GM12875 (cell line): ENCODE measurements at regions not wholly inside any gene's neighbourhood (a gene's known extent, or its start where the extent isn't known, plus 50 kb on each side); places are given as distances from the start of the nearest gene placed in this dataset.

ENCODE experiments used
- H3K4me3 ChIP-seq: one replicate; pipeline ENCODE4 v1.5.1; 2011; ENCODE audit warnings: low read depth, low read length, control low read depth
- CTCF ChIP-seq: IDR thresholded peaks from 2 replicates; pipeline ENCODE4 v1.5.1; 2011; ENCODE audit warnings: low read depth, mild to moderate bottlenecking, control low read depth, inconsistent platforms, low read length, moderate library complexity, borderline replicate concordance; ENCODE audit not compliant: insufficient read depth

DNA sequence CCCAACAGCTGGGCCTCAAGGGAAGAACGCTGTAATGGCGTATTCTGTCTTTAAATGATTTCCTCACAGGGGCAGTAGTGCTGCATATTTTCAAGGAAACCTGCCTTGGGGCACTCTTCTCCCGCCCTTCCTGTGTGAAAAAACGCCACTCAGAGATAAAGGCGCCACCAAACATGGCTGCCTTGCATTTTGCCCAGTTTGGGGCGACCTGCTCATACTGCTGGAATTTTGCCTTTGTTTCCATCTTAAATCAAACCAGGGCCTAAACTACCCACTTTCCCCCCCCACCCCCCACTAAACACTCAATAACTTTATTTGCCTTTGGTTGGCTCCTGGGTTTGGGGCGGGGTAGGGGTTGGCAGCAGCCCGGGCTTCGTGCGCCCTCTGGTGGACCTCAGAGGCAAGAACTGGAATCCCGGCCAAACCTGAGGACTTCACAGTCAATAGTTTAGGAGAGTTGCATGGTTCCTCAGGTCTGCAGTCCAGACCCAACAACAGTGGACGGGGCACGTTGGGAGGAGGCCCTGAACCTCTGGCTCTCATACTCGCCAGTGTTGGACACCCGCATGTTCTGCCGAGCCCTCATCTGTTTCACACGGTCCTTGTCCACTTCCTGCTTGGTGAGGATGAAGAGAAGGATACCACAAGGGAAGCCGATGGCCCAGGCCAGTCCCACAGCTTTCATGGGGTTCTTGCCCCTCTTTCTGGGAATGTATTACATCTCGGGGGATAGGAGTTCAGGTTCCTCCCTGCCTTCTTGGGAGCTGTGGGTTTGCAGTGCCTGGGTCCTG lies 220.1 kb upstream of the STK26 start:
- peak; percentile 81 for TF ChIP-seq CTCF
- peak overlapping the region; percentile 46 for H3K4me3 ChIP-seq

DNA sequence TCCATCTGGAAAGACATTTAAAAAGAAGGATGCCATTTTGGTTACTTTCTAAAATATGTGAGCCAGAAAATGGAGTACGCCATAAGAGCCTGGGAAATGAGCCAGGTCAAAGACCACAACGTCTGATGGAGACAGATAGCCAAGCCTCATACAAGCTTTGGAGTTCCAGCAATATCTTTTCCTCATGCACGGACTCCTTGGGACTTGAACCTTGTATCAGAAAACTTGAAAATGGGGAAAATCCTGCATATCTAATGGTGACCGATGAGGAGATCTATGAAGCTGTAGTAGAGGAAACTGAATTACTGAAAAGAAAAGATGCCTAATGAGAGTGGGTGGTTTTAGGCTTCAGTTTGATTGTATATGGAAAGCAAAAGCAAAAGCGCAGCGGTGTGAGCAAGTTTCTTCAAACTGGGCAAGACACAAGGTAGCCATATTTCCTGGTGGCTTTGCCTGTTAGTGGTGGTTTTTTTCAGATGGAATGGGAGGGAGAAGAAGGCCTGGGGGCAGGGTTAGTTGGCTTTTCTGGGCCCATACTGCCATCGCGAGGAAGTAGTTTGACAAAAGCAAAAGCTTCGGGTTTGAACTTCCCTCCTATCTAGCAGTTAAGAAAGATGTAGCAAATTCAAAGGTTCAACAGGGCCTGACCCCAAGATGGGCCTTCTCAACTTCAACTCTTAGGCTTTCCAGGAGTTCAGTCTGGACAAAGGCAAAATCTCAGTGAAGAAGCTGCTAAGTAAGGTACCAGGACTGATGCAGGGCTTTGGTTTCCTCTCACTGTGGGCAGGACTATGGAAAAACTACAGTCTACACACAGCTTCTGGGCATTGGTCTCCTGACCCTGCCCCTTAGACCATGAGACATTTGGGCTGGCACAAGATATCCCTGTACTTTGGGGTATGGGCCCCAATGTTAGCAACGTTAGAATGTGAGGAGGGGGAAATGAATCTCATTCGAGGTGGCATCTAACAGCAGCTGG lies 210.0 kb upstream of the STK26 start:
- peak overlapping the region; percentile 32 for H3K4me3 ChIP-seq
- peak; percentile 34; the same call in 1 of the 2 replicates for TF ChIP-seq CTCF

DNA sequence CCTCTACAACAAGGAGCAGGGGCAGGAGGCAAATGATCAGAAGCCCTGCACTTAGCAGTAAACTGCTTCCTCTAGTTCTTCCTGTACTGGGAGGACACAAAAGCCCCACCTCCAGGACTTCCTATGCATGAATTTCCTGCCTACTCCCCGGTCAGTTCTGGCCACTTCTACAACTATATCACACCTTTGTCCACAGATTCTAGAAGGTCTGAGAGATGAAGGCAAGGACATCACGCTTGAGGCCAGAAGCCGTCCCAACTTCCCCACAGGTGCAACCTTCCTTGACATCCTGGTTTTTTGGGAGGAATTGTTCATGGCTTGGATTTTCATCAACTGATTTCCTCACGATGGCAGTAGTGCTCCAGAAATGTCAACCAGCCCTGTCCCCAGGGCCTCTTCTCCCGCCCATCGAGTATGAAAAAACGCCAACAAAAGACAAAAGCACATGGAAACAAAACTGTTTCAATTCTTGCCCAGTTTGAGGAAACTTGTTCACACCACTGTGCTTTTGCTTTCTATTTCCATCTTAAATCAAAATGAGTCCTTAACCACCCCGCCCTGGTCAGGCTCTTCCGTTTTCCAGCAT lies 206.5 kb upstream of the STK26 start:
- H3K4me3 ChIP-seq, result peak overlapping the region; percentile 35
- peak; percentile 16; the same call in 1 of the 2 replicates for TF ChIP-seq CTCF

DNA sequence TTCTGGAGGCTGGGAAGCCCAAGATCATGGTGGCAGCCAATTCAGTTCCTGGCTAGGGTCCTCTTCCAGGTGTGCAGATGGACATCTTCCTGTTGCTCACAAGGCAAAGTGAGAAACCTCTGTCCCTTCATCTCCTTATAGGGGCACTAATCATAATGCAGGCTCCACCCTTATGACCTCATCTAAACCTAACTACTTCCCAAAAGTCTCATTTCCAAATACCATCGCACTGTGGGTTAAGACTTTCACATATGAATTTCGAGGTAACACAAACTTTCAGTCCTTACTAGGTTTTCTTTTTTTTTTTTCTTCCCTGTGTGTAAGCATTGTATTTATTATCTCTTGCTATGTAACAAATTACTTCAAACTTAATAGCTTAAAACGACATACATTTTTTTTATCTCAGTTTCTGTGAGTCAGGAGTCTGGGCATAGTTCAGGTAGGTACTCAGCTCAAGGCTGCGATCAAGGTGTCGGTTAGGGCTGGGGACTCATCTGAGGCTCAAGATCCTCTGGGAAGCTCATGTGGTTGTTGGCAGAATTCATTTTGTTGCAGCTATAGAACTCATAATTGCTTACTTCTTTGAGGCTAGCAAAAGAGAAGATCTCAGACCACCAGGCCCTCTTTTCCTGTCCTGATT lies 204.7 kb upstream of the STK26 start:
- no peak overlapping the region for H3K4me3 ChIP-seq
- no peak for TF ChIP-seq CTCF

DNA sequence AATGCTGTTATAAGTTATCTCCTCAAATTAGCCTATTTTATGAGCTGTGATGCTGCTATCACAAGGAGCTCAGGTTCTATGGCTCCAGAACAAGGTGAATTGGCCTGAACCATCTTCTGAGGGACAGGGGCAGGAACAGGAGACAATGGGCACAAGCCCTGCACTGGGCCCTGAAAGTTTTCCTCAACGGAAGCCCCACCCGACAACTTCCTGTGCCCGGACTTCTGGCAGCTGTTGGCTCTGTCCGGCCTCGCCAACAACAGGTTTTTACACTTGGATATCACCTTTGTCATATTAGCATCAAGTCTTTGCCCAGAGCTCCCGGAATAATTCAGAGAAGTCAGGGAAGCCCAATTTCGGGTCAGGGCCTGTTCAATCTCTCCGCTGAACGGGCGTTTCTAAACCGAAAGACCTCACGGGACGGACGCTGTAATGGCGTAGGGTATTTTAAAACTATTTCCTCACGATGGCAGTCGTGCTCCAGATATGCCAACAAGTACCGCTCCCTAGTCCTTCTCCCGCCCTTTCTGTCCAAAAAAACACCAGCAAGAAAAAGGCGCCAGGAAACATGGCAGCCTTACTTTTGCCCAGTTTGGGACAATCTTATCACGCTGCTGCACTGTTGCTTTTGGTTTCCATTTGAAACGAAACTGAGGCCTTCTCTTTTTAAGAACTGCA lies 201.0 kb upstream of the STK26 start:
- no peak for TF ChIP-seq CTCF
- peak overlapping the region; percentile 45 for H3K4me3 ChIP-seq

DNA sequence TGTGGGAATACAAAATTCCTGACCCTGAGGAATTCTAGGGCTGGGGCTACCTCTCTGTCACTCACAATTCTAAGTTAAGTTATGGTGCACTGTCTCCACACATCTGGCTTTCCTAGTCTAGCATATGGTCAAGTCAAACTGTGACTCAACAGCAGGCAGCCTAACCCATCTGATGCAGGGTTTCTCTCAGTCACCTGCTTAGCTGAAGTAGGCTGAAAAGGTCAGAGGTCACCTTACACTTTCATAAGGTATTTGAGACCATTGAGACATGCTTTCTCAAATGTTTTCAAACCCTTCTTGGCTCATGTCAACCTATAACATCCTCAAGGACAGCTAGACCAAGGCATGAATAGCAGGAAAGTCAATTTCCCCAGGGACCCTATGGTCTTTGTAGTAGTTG lies 196.5 kb upstream of the STK26 start:
- no peak overlapping the region for H3K4me3 ChIP-seq
- no peak for TF ChIP-seq CTCF
